Mammary epithelial cell (primary cell): ENCODE measurements at regions not wholly inside any gene's neighbourhood (a gene's known extent, or its start where the extent isn't known, plus 50 kb on each side); places are given as distances from the start of the nearest gene placed in this dataset.

ENCODE experiments used
- EZH2 ChIP-seq: IDR thresholded peaks from 2 replicates; pipeline ENCODE4 v1.6.1; 2012; ENCODE audit warnings: low read length, inconsistent platforms, borderline replicate concordance
- TF ChIP-seq, protein P1 (sequence below), 2 donors: IDR thresholded peaks in 1 of 2; conservative IDR thresholded peaks in 1 of 2; 2 replicates each; pipeline ENCODE4 v1.5.1; 2011 to 2012; ENCODE audit warnings: inconsistent platforms in 2 of 2, low read length in 2 of 2, mild to moderate bottlenecking in 2 of 2, control low read depth in 1 of 2, low read depth in 1 of 2; ENCODE audit not compliant: insufficient read depth in 1 of 2; ENCODE audit errors: extremely low read depth in 1 of 2

- TF ChIP-seq, protein P1, sequence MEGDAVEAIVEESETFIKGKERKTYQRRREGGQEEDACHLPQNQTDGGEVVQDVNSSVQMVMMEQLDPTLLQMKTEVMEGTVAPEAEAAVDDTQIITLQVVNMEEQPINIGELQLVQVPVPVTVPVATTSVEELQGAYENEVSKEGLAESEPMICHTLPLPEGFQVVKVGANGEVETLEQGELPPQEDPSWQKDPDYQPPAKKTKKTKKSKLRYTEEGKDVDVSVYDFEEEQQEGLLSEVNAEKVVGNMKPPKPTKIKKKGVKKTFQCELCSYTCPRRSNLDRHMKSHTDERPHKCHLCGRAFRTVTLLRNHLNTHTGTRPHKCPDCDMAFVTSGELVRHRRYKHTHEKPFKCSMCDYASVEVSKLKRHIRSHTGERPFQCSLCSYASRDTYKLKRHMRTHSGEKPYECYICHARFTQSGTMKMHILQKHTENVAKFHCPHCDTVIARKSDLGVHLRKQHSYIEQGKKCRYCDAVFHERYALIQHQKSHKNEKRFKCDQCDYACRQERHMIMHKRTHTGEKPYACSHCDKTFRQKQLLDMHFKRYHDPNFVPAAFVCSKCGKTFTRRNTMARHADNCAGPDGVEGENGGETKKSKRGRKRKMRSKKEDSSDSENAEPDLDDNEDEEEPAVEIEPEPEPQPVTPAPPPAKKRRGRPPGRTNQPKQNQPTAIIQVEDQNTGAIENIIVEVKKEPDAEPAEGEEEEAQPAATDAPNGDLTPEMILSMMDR (conservative IDR thresholded peaks at IDR 0.05 in 1 of 2, IDR thresholded peaks at IDR 0.05 in 1 of 2; ENCODE audit: extremely low read depth in 1 of 2, insufficient read depth in 1 of 2, low read depth in 1 of 2, low read length in 2 of 2), result no peak
- TF ChIP-seq EZH2, result no peak
Observed at GRCh38 chr2:82013641-82014040, 1709.1 kb upstream of the LRRTM1 start.
